ENCODE measurements at regions not wholly inside any gene's neighbourhood (a gene's known extent, or its start where the extent isn't known, plus 50 kb on each side); places are given as distances from the start of the nearest gene placed in this dataset.

- no peak for TF ChIP-seq POLR2A (IDR thresholded peaks at IDR 0.05)
- no peak for TF ChIP-seq CTCF (IDR thresholded peaks at IDR 0.05)
These were observed 215.7 kb upstream of the CRY1 start for GRCh38 chr12:107309020-107309419.
